IMR-90 (cell line): ENCODE measurements at regions not wholly inside any gene's neighbourhood (a gene's known extent, or its start where the extent isn't known, plus 50 kb on each side); places are given as distances from the start of the nearest gene placed in this dataset.

ENCODE experiments used
- CEBPB ChIP-seq: IDR thresholded peaks from 2 replicates; pipeline ENCODE4 v1.6.1; 2012; ENCODE audit warnings: low read depth, low read length, improper control_type of control experiment
- CTCF ChIP-seq: conservative IDR thresholded peaks from 2 replicates; pipeline ENCODE4 v1.5.1; 2012; ENCODE audit warnings: mild to moderate bottlenecking, low read depth, low read length, improper control_type of control experiment
- MAZ ChIP-seq: IDR thresholded peaks from 2 replicates; pipeline ENCODE4 v1.6.1; 2012; ENCODE audit warnings: low read depth, mild to moderate bottlenecking, low read length, improper control_type of control experiment, moderate library complexity, borderline replicate concordance
- MXI1 ChIP-seq: IDR thresholded peaks from 2 replicates; pipeline ENCODE4 v1.6.1; 2012; ENCODE audit warnings: low read depth, mild to moderate bottlenecking, low read length, moderate library complexity, borderline replicate concordance
- POLR2A ChIP-seq: IDR thresholded peaks from 2 replicates; pipeline ENCODE4 v1.6.1; 2012; ENCODE audit warnings: mild to moderate bottlenecking, low read depth, low read length
- SMC3 ChIP-seq: fragments of 150-350 bp; IDR thresholded peaks from 2 replicates; pipeline ENCODE4 v1.6.1; 2016; ENCODE audit warnings: low read depth, mild to moderate bottlenecking, antibody characterized with exemption, low read length, moderate library complexity

- no peak for TF ChIP-seq CTCF
- no peak for TF ChIP-seq POLR2A
- no peak for TF ChIP-seq SMC3
- no peak for TF ChIP-seq CEBPB
- no peak for TF ChIP-seq MXI1
- TF ChIP-seq MAZ: no peak
Observed at GRCh38 chr19:34589730-34590129, 87.2 kb downstream of the SCGB2B2 start.
